Right lobe of liver (tissue), 4 donors: ENCODE measurements at regions not wholly inside any gene's neighbourhood (a gene's known extent, or its start where the extent isn't known, plus 50 kb on each side); places are given as distances from the start of the nearest gene placed in this dataset.

Experiments
- POLR2A ChIP-seq: fragments of 450-650 bp; IDR thresholded peaks from one replicate; pipeline ENCODE4 v1.6.1; 2017; ENCODE audit warnings: antibody characterized with exemption, mild to moderate bottlenecking
- TF ChIP-seq, protein P1 (sequence below), 4 donors: fragments of 200-600 bp in 3 of 4; fragments of 450-650 bp in 1 of 4; IDR thresholded peaks; one replicate each; pipeline versions ENCODE4 v1.5.1 to v1.8.0; 2016 to 2022; ENCODE audit warnings: antibody characterized with exemption in 4 of 4, mild to moderate bottlenecking in 2 of 4
- donor health status: DM: no; HTN: no; CAD: no.
- donor health status: DM: no; HTN: no; CAD: no.
- donor health status: DM: no; HTN: yes; CAD: no.

DNA sequence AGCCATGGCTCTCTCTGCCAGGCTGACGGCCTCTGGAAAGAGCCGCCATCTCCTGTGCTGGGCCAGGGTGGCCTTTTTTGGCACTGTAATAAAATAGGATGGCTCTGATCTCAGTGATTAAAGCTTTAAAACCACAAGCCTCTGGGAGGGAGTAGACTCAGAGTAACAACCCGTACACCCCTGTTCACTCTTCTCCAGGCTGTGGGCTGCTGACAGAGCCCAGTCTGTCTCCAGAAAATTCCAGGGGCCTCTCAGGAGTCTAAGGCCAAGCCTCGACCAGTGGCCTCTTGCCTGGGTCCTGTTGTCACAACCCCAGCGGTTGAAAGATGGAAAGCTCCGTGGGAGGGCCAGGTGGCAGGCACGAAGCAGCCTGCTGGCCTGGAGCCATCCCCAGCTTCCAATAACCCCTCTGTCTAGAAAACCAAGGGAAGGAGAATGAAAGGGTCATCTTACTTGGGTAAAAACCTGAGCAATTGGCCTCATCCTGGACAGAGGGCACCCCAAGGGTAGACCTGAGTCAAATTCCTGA lies 286.7 kb upstream of the ZNF462 start:
- TF ChIP-seq, protein P1, sequence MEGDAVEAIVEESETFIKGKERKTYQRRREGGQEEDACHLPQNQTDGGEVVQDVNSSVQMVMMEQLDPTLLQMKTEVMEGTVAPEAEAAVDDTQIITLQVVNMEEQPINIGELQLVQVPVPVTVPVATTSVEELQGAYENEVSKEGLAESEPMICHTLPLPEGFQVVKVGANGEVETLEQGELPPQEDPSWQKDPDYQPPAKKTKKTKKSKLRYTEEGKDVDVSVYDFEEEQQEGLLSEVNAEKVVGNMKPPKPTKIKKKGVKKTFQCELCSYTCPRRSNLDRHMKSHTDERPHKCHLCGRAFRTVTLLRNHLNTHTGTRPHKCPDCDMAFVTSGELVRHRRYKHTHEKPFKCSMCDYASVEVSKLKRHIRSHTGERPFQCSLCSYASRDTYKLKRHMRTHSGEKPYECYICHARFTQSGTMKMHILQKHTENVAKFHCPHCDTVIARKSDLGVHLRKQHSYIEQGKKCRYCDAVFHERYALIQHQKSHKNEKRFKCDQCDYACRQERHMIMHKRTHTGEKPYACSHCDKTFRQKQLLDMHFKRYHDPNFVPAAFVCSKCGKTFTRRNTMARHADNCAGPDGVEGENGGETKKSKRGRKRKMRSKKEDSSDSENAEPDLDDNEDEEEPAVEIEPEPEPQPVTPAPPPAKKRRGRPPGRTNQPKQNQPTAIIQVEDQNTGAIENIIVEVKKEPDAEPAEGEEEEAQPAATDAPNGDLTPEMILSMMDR (IDR thresholded peaks at IDR 0.05), result no peak
- TF ChIP-seq POLR2A, result no peak
